Omental fat pad (tissue), 3 donors: ENCODE measurements at regions not wholly inside any gene's neighbourhood (a gene's known extent, or its start where the extent isn't known, plus 50 kb on each side); places are given as distances from the start of the nearest gene placed in this dataset.
"Not testable (repeated sequence)": the region's sequence is repeated elsewhere in the genome, so short reads cannot be mapped to it uniquely, and the experiment has no call there.

Source experiments
- ATAC-seq: fragments of 150-250 bp; one replicate; pipeline ENCODE4 v1.9.1; 2016; ENCODE audit warnings: mild to moderate bottlenecking, moderate library complexity; ENCODE audit not compliant: low FRiP score
- DNase-seq: peaks from one replicate; pipeline ENCODE4 v3.0.0-alpha.2; 2019; ENCODE audit warnings: low spot score
- CTCF ChIP-seq, 3 donors: fragments of 450-650 bp; IDR thresholded peaks; one replicate each; pipeline ENCODE4 v1.5.1; 2016 to 2017; ENCODE audit warnings: antibody characterized with exemption in 3 of 3, mild to moderate bottlenecking in 3 of 3, moderate library complexity in 2 of 3

- ATAC-seq, DNase-seq: not testable (repeated sequence)
These were observed 60.0 kb upstream of the GPC3 start for GRCh38 chrX:134045372-134045771.

- ATAC-seq, DNase-seq: not testable (repeated sequence)
These were observed 81.7 kb upstream of the GPC3 start for GRCh38 chrX:134067107-134067506.

GRCh38 chrX:134071899-134072298 is 86.5 kb upstream of the GPC3 start:
- not testable (repeated sequence) for ATAC-seq, DNase-seq

GRCh38 chrX:134073341-134073740 is 87.9 kb upstream of the GPC3 start:
- TF ChIP-seq CTCF (IDR thresholded peaks at IDR 0.05), result no peak
- no peak for ATAC-seq

GRCh38 chrX:134074151-134074550 is 88.8 kb upstream of the GPC3 start:
- no peak for DNase-seq
- TF ChIP-seq CTCF (IDR thresholded peaks at IDR 0.05), result no peak
- no peak for ATAC-seq

More at GRCh38 chrX:134073341-134073740, 87.9 kb upstream of the GPC3 start:
- DNase-seq, result no peak

GRCh38 chrX:134075894-134076718 is 90.7 kb upstream of the GPC3 start:
- DNase-seq (no peak), ATAC-seq (no peak)
- TF ChIP-seq CTCF (IDR thresholded peaks at IDR 0.05), result no peak

GRCh38 chrX:134095366-134095765 is 110.0 kb upstream of the GPC3 start:
- DNase-seq, result no peak
- TF ChIP-seq CTCF (IDR thresholded peaks at IDR 0.05), result no peak
- ATAC-seq, result no peak

GRCh38 chrX:134101636-134102035 is 116.2 kb upstream of the GPC3 start:
- DNase-seq, result no peak
- ATAC-seq, result no peak

More at GRCh38 chrX:134101636-134102035, 116.2 kb upstream of the GPC3 start:
- no peak for TF ChIP-seq CTCF (IDR thresholded peaks at IDR 0.05)
